ENCODE measurements at regions not wholly inside any gene's neighbourhood (a gene's known extent, or its start where the extent isn't known, plus 50 kb on each side); places are given as distances from the start of the nearest gene placed in this dataset.

GRCh38 chr9:82234160-82234943 is 245.8 kb downstream of the SPATA31D1 start:
- H4K20me1 ChIP-seq (ENCODE audit: control insufficient read depth, insufficient read depth, insufficient read length) = no peaks in the 10 kb centered on the region
- H2BK12ac ChIP-seq (ENCODE audit: insufficient read length, low read depth, low read length) = no peak overlapping the region
- H3K27ac ChIP-seq (ENCODE audit: insufficient read length, low read depth, low read length) = no peak overlapping the region
- no peak overlapping the region for H2BK15ac ChIP-seq (ENCODE audit: low read depth, low read length)
- peaks cover 13 to 15% of the 10 kb centered on the region in 2 experiments for H3K4me1 Mint-ChIP-seq
- H3K23ac ChIP-seq (ENCODE audit: insufficient read length, low read depth, low read length) = no peak overlapping the region
- no peaks in the 10 kb centered on the region for H3K9me3 ChIP-seq (ENCODE audit: control insufficient read depth, low read depth, low read length)
- H3T11ph ChIP-seq (ENCODE audit: low read length) = no peak overlapping the region
- no peaks in the 10 kb centered on the region for H3K23me2 ChIP-seq (ENCODE audit: insufficient read length, low read depth, low read length, poor library complexity, severe bottlenecking)
- no peaks in the 10 kb centered on the region for H3K79me2 ChIP-seq (ENCODE audit: insufficient read depth, low read length)
- TF ChIP-seq CTCF (conservative IDR thresholded peaks at IDR 0.05) = no peak
- no peak overlapping the region for H4K5ac ChIP-seq (ENCODE audit: insufficient read length, low read depth, low read length)
- H3K14ac ChIP-seq (ENCODE audit: insufficient read depth, low read length) = no peak overlapping the region
- H3K27me3 Mint-ChIP-seq (ENCODE audit: low read depth) = no peaks in the 10 kb centered on the region
- no peaks in the 10 kb centered on the region for H3K27me3 ChIP-seq (ENCODE audit: insufficient read depth, low read length)
- H3K9ac ChIP-seq (ENCODE audit: extremely low read depth, insufficient read length, low read length) = no peak overlapping the region
- peaks cover 4 to 12% of the 10 kb centered on the region in 2 experiments for H3K9me3 Mint-ChIP-seq
- no peak overlapping the region for H3K18ac ChIP-seq (ENCODE audit: insufficient read length, low read depth, low read length)
- no peak overlapping the region for H2BK120ac ChIP-seq (ENCODE audit: low read depth, low read length, poor library complexity, severe bottlenecking)
- no peak overlapping the region for H2BK5ac ChIP-seq (ENCODE audit: insufficient read length, low read length)
- H3K4me3 Mint-ChIP-seq = no peak overlapping the region
- no peak overlapping the region for H3K4ac ChIP-seq (ENCODE audit: low read depth, low read length)
- no peak overlapping the region for H3K4me2 ChIP-seq (ENCODE audit: insufficient read depth, insufficient read length, low read length)
- WGBS (ENCODE audit: extremely low coverage, insufficient read length, low lambda C conversion rate) = no CpG with 5 or more reads among the region's 4 CpGs
- H3K36me3 Mint-ChIP-seq (ENCODE audit: insufficient read depth in 1 of 3, low read depth in 3 of 3) = peaks cover 0 to 7% (median 5%) of the 10 kb centered on the region in 3 experiments; a peak in 3 of 7 replicates
- H2AK5ac ChIP-seq (ENCODE audit: insufficient read length, low read length) = no peak overlapping the region
- no peaks in the 10 kb centered on the region for H3K79me1 ChIP-seq (ENCODE audit: insufficient read depth, low read depth, low read length, poor library complexity, severe bottlenecking)
- H3K4me1 ChIP-seq (ENCODE audit: insufficient read depth, low read length) = no peaks in the 10 kb centered on the region
- H3K56ac ChIP-seq (ENCODE audit: insufficient read length, low read depth, low read length) = no peak overlapping the region
- H2BK20ac ChIP-seq (ENCODE audit: low read depth, low read length, poor library complexity, severe bottlenecking) = no peak overlapping the region
- no peak overlapping the region for H2AFZ ChIP-seq (ENCODE audit: low read length)
- no peak overlapping the region for H3K27ac Mint-ChIP-seq
- no peak overlapping the region for H4K8ac ChIP-seq (replicated peaks; ENCODE audit: insufficient read length, low read depth, low read length)
- DNase-seq = no peak
- no peak overlapping the region for H4K91ac ChIP-seq (ENCODE audit: insufficient read length, low read depth, low read length)
